H1 (cell line): ENCODE measurements at regions not wholly inside any gene's neighbourhood (a gene's known extent, or its start where the extent isn't known, plus 50 kb on each side); places are given as distances from the start of the nearest gene placed in this dataset.

Experiments
- CBX8 ChIP-seq: fragments of 300-800, 300-1000 bp; sonication (generic); IDR thresholded peaks from 2 replicates; pipeline ENCODE4 v1.7.1; 2016; ENCODE audit warnings: low read depth, low read length, borderline replicate concordance
- EZH2 ChIP-seq: fragments of 200-600 bp; sonication (generic); IDR thresholded peaks from 2 replicates; pipeline ENCODE4 v1.7.1; 2012; ENCODE audit warnings: low read depth, mild to moderate bottlenecking, moderate library complexity, low read length, inconsistent platforms; ENCODE audit not compliant: severe bottlenecking
- GTF2F1 ChIP-seq: IDR thresholded peaks from 2 replicates; pipeline ENCODE4 v1.6.1; 2012; ENCODE audit warnings: low read depth, low read length, improper control_type of control experiment, borderline replicate concordance
- JUND ChIP-seq: IDR thresholded peaks from 2 replicates; pipeline ENCODE4 v1.6.1; 2011; ENCODE audit warnings: mild to moderate bottlenecking, improper control_type of control experiment, low read length
- MAFK ChIP-seq: IDR thresholded peaks from 2 replicates; pipeline ENCODE4 v1.6.1; 2012; ENCODE audit warnings: low read depth, mild to moderate bottlenecking, improper control_type of control experiment, low read length
- MAX ChIP-seq: IDR thresholded peaks from 2 replicates; pipeline ENCODE4 v1.6.1; 2012; ENCODE audit warnings: inconsistent platforms
- RXRA ChIP-seq: IDR thresholded peaks from 2 replicates; pipeline ENCODE4 v1.6.1; 2011; ENCODE audit warnings: low read depth, mild to moderate bottlenecking, low read length, moderate library complexity; ENCODE audit not compliant: insufficient read depth
- SUZ12 ChIP-seq: fragments of 200-600 bp; sonication (generic); IDR thresholded peaks from 2 replicates; pipeline ENCODE4 v1.6.1; 2012; ENCODE audit warnings: mild to moderate bottlenecking, inconsistent platforms, low read length, moderate library complexity, mixed read lengths
- TF ChIP-seq, protein P1 (sequence below), 3 experiments: IDR thresholded peaks; 1 replicate in 2 of 3; 2 replicates in 1 of 3; pipeline versions ENCODE4 v1.5.1 to v1.6.1; 2011; ENCODE audit warnings: low read length in 3 of 3, mild to moderate bottlenecking in 3 of 3, inconsistent platforms in 2 of 3, low read depth in 1 of 3, moderate library complexity in 1 of 3; ENCODE audit not compliant: insufficient read depth in 1 of 3; ENCODE audit errors: control extremely low read depth in 1 of 3

DNA sequence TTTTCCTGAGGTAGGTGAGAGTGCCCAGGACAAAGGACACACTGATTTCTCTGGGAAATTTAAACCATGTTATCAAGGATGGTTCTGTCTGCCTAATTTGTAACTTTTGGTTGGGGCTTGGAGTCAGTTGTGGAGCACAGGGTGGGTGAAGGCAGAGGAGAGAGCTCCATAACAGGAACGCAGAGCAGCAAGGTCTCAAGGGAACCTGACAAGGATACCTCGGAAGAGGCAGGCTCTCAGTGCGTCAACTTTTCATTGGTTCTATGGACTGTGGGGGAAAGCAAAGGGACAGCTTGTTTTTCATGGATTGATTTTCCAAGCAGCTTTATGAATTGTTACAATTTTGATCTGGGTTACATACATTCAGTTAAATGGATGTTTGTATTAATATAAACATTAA, 110.4 kb downstream of the SLIT2 start:
- TF ChIP-seq SUZ12 (no peak), CBX8 (no peak), JUND (no peak), GTF2F1 (no peak), MAX (no peak), EZH2 (no peak), RXRA (no peak), MAFK (no peak)
- TF ChIP-seq, protein P1, sequence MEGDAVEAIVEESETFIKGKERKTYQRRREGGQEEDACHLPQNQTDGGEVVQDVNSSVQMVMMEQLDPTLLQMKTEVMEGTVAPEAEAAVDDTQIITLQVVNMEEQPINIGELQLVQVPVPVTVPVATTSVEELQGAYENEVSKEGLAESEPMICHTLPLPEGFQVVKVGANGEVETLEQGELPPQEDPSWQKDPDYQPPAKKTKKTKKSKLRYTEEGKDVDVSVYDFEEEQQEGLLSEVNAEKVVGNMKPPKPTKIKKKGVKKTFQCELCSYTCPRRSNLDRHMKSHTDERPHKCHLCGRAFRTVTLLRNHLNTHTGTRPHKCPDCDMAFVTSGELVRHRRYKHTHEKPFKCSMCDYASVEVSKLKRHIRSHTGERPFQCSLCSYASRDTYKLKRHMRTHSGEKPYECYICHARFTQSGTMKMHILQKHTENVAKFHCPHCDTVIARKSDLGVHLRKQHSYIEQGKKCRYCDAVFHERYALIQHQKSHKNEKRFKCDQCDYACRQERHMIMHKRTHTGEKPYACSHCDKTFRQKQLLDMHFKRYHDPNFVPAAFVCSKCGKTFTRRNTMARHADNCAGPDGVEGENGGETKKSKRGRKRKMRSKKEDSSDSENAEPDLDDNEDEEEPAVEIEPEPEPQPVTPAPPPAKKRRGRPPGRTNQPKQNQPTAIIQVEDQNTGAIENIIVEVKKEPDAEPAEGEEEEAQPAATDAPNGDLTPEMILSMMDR (IDR thresholded peaks at IDR 0.05; ENCODE audit: control extremely low read depth in 1 of 3, insufficient read depth in 1 of 3, low read depth in 1 of 3, low read length in 3 of 3), result no peak
